SK-N-SH treated with all-trans-retinoic acid at 6 μM for 48 hours (cell line): ENCODE measurements at regions not wholly inside any gene's neighbourhood (a gene's known extent, or its start where the extent isn't known, plus 50 kb on each side); places are given as distances from the start of the nearest gene placed in this dataset.

Experiments used
- ATAC-seq: fragments of 200-7000 bp; cut with Tn5 transposase; 3 replicates; pipeline ENCODE4 v1.9.1; 2020; ENCODE audit warnings: mild to moderate bottlenecking, moderate library complexity
- ARNTL ChIP-seq: fragments of 450-650 bp; formaldehyde crosslinking; IDR thresholded peaks from 2 replicates; pipeline ENCODE4 v1.5.0; 2020; ENCODE audit warnings: low read depth, mild to moderate bottlenecking, moderate library complexity, borderline replicate concordance
- CSDC2 ChIP-seq: fragments of 250-450 bp; sonication (Bioruptor Pico); IDR thresholded peaks from 2 replicates; pipeline ENCODE4 v1.5.0; 2020; ENCODE audit warnings: mild to moderate bottlenecking, moderate library complexity
- CSRNP3 ChIP-seq: fragments of 250-450 bp; sonication (Bioruptor Pico); IDR thresholded peaks from 2 replicates; pipeline ENCODE4 v1.5.1; 2021; ENCODE audit warnings: mild to moderate bottlenecking, moderate library complexity
- ESRRG ChIP-seq: fragments of 250-450 bp; sonication (Bioruptor Pico); IDR thresholded peaks from 2 replicates; pipeline ENCODE4 v1.6.1; 2021; ENCODE audit warnings: mild to moderate bottlenecking
- GLIS3 ChIP-seq: fragments of 250-450 bp; sonication (Bioruptor Pico); IDR thresholded peaks from 2 replicates; pipeline ENCODE4 v1.5.0; 2020; ENCODE audit warnings: mild to moderate bottlenecking, moderate library complexity
- ISL1 ChIP-seq: fragments of 250-450 bp; sonication (Bioruptor Pico); IDR thresholded peaks from 2 replicates; pipeline ENCODE4 v2.1.2; 2022; ENCODE audit warnings: mild to moderate bottlenecking, moderate library complexity
- OSR1 ChIP-seq: fragments of 250-450 bp; sonication (Bioruptor Pico); IDR thresholded peaks from 2 replicates; pipeline ENCODE4 v1.8.0; 2022; ENCODE audit warnings: moderate library complexity, mild to moderate bottlenecking, inconsistent platforms
- PATZ1 ChIP-seq: fragments of 250-450 bp; sonication (Bioruptor Pico); IDR thresholded peaks from 2 replicates; pipeline ENCODE4 v1.8.0; 2020; ENCODE audit warnings: mild to moderate bottlenecking, moderate library complexity, borderline replicate concordance
- POU6F1 ChIP-seq: fragments of 250-450 bp; sonication (Bioruptor Pico); IDR thresholded peaks from 2 replicates; pipeline ENCODE4 v1.8.0; 2021; ENCODE audit warnings: low read depth, mild to moderate bottlenecking, moderate library complexity, borderline replicate concordance
- PPARA ChIP-seq: fragments of 250-450 bp; sonication (Bioruptor Pico); IDR thresholded peaks from 2 replicates; pipeline ENCODE4 v1.5.0; 2020; ENCODE audit warnings: mild to moderate bottlenecking, borderline replicate concordance
- RARB ChIP-seq: fragments of 250-450 bp; sonication (Bioruptor Pico); IDR thresholded peaks from 2 replicates; pipeline ENCODE4 v1.8.0; 2021; ENCODE audit warnings: mild to moderate bottlenecking, moderate library complexity
- SNAI2 ChIP-seq: fragments of 250-450 bp; sonication (Bioruptor Pico); IDR thresholded peaks from 2 replicates; pipeline ENCODE4 v1.5.0; 2020; ENCODE audit warnings: mild to moderate bottlenecking, moderate library complexity
- TCF4 ChIP-seq: fragments of 250-450 bp; sonication (Bioruptor Pico); IDR thresholded peaks from 2 replicates; pipeline ENCODE4 v1.8.0; 2021; ENCODE audit warnings: mild to moderate bottlenecking, moderate library complexity, borderline replicate concordance
- ZC3H10 ChIP-seq: fragments of 250-450 bp; sonication (Bioruptor Pico); IDR thresholded peaks from 2 replicates; pipeline ENCODE4 v1.5.1; 2021; ENCODE audit warnings: mild to moderate bottlenecking, moderate library complexity
- ZFP3 ChIP-seq: fragments of 250-450 bp; sonication (Bioruptor Pico); IDR thresholded peaks from 2 replicates; pipeline ENCODE4 v1.5.0; 2020; ENCODE audit warnings: mild to moderate bottlenecking, moderate library complexity
- ZNF70 ChIP-seq: fragments of 450-650 bp; formaldehyde crosslinking; IDR thresholded peaks from 2 replicates; pipeline ENCODE4 v1.5.0; 2020; ENCODE audit warnings: mild to moderate bottlenecking, moderate library complexity
- ZNF8 ChIP-seq: fragments of 450-650 bp; formaldehyde crosslinking; IDR thresholded peaks from 2 replicates; pipeline ENCODE4 v1.5.0; 2020; ENCODE audit warnings: mild to moderate bottlenecking, moderate library complexity
- TF ChIP-seq, protein P1 (sequence below): fragments of 250-450 bp; sonication (Bioruptor Pico); IDR thresholded peaks from 2 replicates; pipeline ENCODE4 v1.5.0; 2020; ENCODE audit warnings: mild to moderate bottlenecking, moderate library complexity
- TF ChIP-seq, protein P2 (sequence below): fragments of 250-450 bp; sonication (Bioruptor Pico); IDR thresholded peaks from 2 replicates; pipeline ENCODE4 v1.5.1; 2020; ENCODE audit warnings: low read depth, mild to moderate bottlenecking, moderate library complexity

DNA sequence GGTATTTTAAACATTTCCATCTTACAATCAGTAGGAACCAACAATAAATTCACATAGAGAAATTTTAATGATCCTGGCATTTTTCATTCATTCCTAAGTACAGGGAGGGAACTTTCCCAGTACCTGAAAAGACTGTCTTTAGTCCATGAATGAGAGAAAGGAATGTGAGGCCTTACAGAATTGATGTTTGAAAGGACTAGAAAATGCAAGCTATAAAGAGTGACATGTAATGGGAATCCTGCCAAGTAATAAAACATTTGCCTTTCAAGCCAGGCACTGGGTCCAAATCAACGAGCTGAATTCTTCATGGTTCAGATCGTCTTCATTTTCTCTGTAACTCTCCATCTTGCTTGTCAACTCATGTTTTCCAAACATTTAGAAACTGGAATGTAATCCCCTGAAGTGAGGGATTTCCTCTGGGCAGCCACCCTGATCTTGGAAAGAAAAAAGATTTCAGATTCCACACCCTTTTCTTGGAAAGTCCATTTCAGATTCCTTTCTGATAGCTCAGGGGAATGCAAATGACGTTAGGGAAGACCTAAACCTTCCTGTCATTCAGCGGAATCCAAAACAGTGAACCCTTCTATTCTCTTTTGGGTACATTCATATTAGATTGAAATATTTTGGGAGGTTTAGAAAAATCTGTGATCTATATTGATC is 315.8 kb downstream of the SH3GL2 start (continued):
- no peak for TF ChIP-seq OSR1 (CRISPR knock-in tag)
- no peak for TF ChIP-seq CSRNP3 (CRISPR knock-in tag)
- TF ChIP-seq PATZ1, result no peak
- no peak for TF ChIP-seq ZC3H10 (CRISPR knock-in tag)

DNA sequence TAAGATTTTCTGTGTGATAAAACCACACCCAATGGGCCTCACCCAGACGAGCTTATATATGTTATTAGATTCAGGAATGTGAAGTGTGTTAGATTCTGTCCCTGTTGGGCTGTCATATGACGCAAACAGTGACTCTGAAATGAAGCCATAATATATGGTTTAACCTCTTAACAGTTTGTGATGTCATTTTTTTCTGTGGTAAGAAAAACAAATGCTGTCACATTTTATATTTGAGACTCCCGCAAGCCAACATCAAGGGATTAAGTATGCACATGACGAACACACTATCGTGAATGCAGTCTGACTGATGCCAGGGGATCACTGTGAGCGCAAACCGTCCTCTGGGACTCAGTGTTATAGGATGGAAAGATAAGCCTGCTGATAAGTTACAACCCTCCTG is 321.7 kb downstream of the SH3GL2 start:
- no peak for TF ChIP-seq ZNF8 (CRISPR knock-in tag)
- TF ChIP-seq, protein P1, sequence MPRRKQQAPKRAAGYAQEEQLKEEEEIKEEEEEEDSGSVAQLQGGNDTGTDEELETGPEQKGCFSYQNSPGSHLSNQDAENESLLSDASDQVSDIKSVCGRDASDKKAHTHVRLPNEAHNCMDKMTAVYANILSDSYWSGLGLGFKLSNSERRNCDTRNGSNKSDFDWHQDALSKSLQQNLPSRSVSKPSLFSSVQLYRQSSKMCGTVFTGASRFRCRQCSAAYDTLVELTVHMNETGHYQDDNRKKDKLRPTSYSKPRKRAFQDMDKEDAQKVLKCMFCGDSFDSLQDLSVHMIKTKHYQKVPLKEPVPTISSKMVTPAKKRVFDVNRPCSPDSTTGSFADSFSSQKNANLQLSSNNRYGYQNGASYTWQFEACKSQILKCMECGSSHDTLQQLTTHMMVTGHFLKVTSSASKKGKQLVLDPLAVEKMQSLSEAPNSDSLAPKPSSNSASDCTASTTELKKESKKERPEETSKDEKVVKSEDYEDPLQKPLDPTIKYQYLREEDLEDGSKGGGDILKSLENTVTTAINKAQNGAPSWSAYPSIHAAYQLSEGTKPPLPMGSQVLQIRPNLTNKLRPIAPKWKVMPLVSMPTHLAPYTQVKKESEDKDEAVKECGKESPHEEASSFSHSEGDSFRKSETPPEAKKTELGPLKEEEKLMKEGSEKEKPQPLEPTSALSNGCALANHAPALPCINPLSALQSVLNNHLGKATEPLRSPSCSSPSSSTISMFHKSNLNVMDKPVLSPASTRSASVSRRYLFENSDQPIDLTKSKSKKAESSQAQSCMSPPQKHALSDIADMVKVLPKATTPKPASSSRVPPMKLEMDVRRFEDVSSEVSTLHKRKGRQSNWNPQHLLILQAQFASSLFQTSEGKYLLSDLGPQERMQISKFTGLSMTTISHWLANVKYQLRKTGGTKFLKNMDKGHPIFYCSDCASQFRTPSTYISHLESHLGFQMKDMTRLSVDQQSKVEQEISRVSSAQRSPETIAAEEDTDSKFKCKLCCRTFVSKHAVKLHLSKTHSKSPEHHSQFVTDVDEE (CRISPR knock-in tag), result no peak
- TF ChIP-seq TCF4, result no peak
- no peak for TF ChIP-seq ESRRG (CRISPR knock-in tag)
- ATAC-seq, result no peak

GRCh38 chr9:17905366-17905765 is 326.5 kb downstream of the SH3GL2 start:
- TF ChIP-seq ZC3H10 (CRISPR knock-in tag) (no peak), ARNTL (CRISPR knock-in tag) (no peak), ISL1 (CRISPR knock-in tag) (no peak), ZNF8 (CRISPR knock-in tag) (no peak), ESRRG (CRISPR knock-in tag) (no peak), CSDC2 (no peak), ZNF70 (CRISPR knock-in tag) (no peak), POU6F1 (no peak), CSRNP3 (CRISPR knock-in tag) (no peak), OSR1 (CRISPR knock-in tag) (no peak), PATZ1 (no peak), RARB (no peak), GLIS3 (CRISPR knock-in tag) (no peak), TCF4 (no peak), PPARA (CRISPR knock-in tag) (no peak), ZFP3 (CRISPR knock-in tag) (no peak), SNAI2 (CRISPR knock-in tag) (no peak)
- TF ChIP-seq, protein P2, sequence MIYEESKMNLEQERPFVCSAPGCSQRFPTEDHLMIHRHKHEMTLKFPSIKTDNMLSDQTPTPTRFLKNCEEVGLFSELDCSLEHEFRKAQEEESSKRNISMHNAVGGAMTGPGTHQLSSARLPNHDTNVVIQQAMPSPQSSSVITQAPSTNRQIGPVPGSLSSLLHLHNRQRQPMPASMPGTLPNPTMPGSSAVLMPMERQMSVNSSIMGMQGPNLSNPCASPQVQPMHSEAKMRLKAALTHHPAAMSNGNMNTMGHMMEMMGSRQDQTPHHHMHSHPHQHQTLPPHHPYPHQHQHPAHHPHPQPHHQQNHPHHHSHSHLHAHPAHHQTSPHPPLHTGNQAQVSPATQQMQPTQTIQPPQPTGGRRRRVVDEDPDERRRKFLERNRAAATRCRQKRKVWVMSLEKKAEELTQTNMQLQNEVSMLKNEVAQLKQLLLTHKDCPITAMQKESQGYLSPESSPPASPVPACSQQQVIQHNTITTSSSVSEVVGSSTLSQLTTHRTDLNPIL (CRISPR knock-in tag), result no peak
- TF ChIP-seq, protein P1 (CRISPR knock-in tag), result no peak
- no peak for ATAC-seq
